A549 (cell line): ENCODE measurements at regions not wholly inside any gene's neighbourhood (a gene's known extent, or its start where the extent isn't known, plus 50 kb on each side); places are given as distances from the start of the nearest gene placed in this dataset.

ENCODE experiments used
- MAZ ChIP-seq: fragments of 150-350 bp; IDR thresholded peaks from 2 replicates; pipeline ENCODE4 v1.6.1; 2014; ENCODE audit warnings: antibody characterized with exemption, low read depth, low read length, borderline replicate concordance
- ZSCAN20 ChIP-seq: fragments of 250-450 bp; sonication (Bioruptor Pico); IDR thresholded peaks from 2 replicates; pipeline ENCODE4 v1.8.0; 2022; ENCODE audit warnings: mild to moderate bottlenecking, moderate library complexity
- small RNA-seq, 6 experiments: library from RNA; depleted of rRNA; stranded (forward); fragments of <200 nt; gene quantifications; one replicate each; pipeline ENCODE3, GENCODE V24; 2012

- TF ChIP-seq MAZ (no peak), ZSCAN20 (no peak)
These were observed 53.8 kb upstream of the RAD23B start (continued) for GRCh38 chr9:107229241-107229741.

Small RNA genes lying in the stretch of these regions (small RNA-seq; reads per million reads assigned to genes)
- gene AL807761.1, result 0 reads per million in 6 experiments
